ENCODE measurements at regions not wholly inside any gene's neighbourhood (a gene's known extent, or its start where the extent isn't known, plus 50 kb on each side); places are given as distances from the start of the nearest gene placed in this dataset.

DNA sequence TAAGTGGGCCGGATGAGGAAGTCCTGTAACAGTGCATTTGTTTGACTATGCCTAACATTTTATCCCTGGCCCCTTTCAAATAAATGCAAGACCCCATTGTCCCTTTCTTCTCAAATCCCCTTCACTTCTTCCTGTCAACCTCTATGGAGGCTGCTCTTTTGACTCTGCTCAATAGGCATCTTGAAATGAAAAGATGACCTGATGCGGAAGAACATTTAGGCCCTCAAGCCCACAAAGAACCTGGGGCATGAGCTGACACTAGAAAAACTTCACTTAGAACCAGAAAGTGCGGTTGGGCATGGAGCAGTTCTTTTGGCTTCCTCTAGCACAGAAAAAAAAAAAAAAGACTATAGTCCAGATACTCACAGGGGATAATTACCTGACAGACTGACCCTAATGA lies 1434.7 kb upstream of the WWC1 start:
- DNase-seq (ENCODE audit: low read depth, low spot score), result no peak
- Histone ChIP-seq H3K4me3 (ENCODE audit: low read length) (no peak overlapping the region), H3K4me1 (ENCODE audit: control insufficient read depth, insufficient read depth, low read length) (no peaks in the 10 kb centered on the region), H3K9me3 (ENCODE audit: control insufficient read depth, insufficient read depth, low read length) (no peaks in the 10 kb centered on the region), H3K27me3 (ENCODE audit: control insufficient read depth, insufficient read depth, low read length) (no peaks in the 10 kb centered on the region), H3K27ac (ENCODE audit: low read length) (no peak overlapping the region), H3K36me3 (ENCODE audit: control insufficient read depth, insufficient read depth, low read length) (no peaks in the 10 kb centered on the region)
- WGBS (ENCODE audit: insufficient coverage, insufficient read length), result no CpG with 5 or more reads among the region's 3 CpGs

- no peak for DNase-seq (ENCODE audit: low read depth, low spot score)
- Histone ChIP-seq H3K9me3 (ENCODE audit: control insufficient read depth, insufficient read depth, low read length) (no peaks in the 10 kb centered on the region), H3K27me3 (ENCODE audit: control insufficient read depth, insufficient read depth, low read length) (no peaks in the 10 kb centered on the region), H3K4me3 (ENCODE audit: low read length) (no peak overlapping the region), H3K27ac (ENCODE audit: low read length) (no peak overlapping the region), H3K36me3 (ENCODE audit: control insufficient read depth, insufficient read depth, low read length) (no peaks in the 10 kb centered on the region), H3K4me1 (ENCODE audit: control insufficient read depth, insufficient read depth, low read length) (no peaks in the 10 kb centered on the region)
- WGBS (ENCODE audit: insufficient coverage, insufficient read length), result no CpG with 5 or more reads among the region's 5 CpGs
These were observed 1431.0 kb upstream of the WWC1 start for GRCh38 chr5:166860426-166860825.

DNA sequence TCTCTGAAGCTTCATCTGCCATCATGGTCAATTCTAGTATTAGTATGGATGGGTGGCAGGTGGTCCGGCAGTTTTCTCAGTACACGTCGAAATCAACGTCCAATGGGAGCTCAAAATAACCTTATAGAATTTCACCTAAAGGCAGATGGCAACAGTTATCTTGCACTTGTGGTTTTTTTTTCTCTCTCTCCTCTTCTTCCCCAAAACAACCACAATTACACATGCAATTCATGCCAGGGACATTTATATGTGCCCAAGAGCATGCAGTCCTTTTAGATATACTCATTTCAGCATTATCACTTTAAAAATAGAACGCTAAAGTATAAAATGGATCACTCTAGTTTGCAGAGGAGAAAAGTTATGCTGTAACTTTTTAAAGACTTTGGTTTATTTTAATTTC lies 1428.9 kb upstream of the WWC1 start:
- Histone ChIP-seq H3K9me3 (ENCODE audit: control insufficient read depth, insufficient read depth, low read length) (no peaks in the 10 kb centered on the region), H3K27ac (ENCODE audit: low read length) (no peak overlapping the region), H3K36me3 (ENCODE audit: control insufficient read depth, insufficient read depth, low read length) (no peaks in the 10 kb centered on the region), H3K4me1 (ENCODE audit: control insufficient read depth, insufficient read depth, low read length) (no peaks in the 10 kb centered on the region), H3K27me3 (ENCODE audit: control insufficient read depth, insufficient read depth, low read length) (no peaks in the 10 kb centered on the region), H3K4me3 (ENCODE audit: low read length) (no peak overlapping the region)
- WGBS (ENCODE audit: insufficient coverage, insufficient read length), result no CpG with 5 or more reads among the region's 5 CpGs
- no peak for DNase-seq (ENCODE audit: low read depth, low spot score)

DNA sequence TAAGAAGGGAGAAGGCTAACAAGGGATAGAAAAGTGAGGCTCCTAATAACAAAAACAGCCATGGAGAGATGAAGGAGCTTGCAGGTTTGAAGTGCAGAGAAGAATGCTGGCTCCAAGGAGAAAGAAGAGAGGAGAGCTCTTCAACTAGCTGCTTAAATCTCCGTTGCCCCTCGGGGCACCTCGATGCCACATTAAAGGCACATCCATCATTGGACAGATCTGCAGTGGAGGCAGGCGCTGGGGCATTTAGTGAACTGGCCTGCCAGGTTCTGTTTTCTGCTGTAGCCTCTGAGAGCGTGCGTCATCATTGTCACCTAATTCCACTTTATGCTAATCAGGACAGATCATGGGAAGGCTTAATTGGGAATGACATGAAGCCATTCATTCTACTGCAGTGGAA lies 1426.2 kb upstream of the WWC1 start:
- no peaks in the 10 kb centered on the region for H3K27me3 ChIP-seq (ENCODE audit: control insufficient read depth, insufficient read depth, low read length)
- H3K36me3 ChIP-seq (ENCODE audit: control insufficient read depth, insufficient read depth, low read length), result no peaks in the 10 kb centered on the region
- WGBS (ENCODE audit: insufficient coverage, insufficient read length), result no CpG with 5 or more reads among the region's 6 CpGs
- H3K27ac ChIP-seq (ENCODE audit: low read length), result no peak overlapping the region
- no peak overlapping the region for H3K4me3 ChIP-seq (ENCODE audit: low read length)
- DNase-seq (ENCODE audit: low read depth, low spot score), result no peak
- H3K9me3 ChIP-seq (ENCODE audit: control insufficient read depth, insufficient read depth, low read length), result no peaks in the 10 kb centered on the region
- no peaks in the 10 kb centered on the region for H3K4me1 ChIP-seq (ENCODE audit: control insufficient read depth, insufficient read depth, low read length)

- H3K27me3 ChIP-seq (ENCODE audit: control insufficient read depth, insufficient read depth, low read length), result no peaks in the 10 kb centered on the region
- no CpG with 5 or more reads among the region's 9 CpGs for WGBS (ENCODE audit: insufficient coverage, insufficient read length)
- H3K4me3 ChIP-seq (ENCODE audit: low read length), result no peak overlapping the region
- H3K27ac ChIP-seq (ENCODE audit: low read length), result no peak overlapping the region
- no peaks in the 10 kb centered on the region for H3K36me3 ChIP-seq (ENCODE audit: control insufficient read depth, insufficient read depth, low read length)
- H3K9me3 ChIP-seq (ENCODE audit: control insufficient read depth, insufficient read depth, low read length), result no peaks in the 10 kb centered on the region
- peaks cover 4% of the 10 kb centered on the region; the same call in 1 of the 2 replicates for H3K4me1 ChIP-seq (ENCODE audit: control insufficient read depth, insufficient read depth, low read length)
- DNase-seq (ENCODE audit: low read depth, low spot score), result no peak
These were observed 1411.0 kb upstream of the WWC1 start for GRCh38 chr5:166880456-166880855.

- Histone ChIP-seq H3K27ac (ENCODE audit: low read length) (no peak overlapping the region), H3K9me3 (ENCODE audit: control insufficient read depth, insufficient read depth, low read length) (no peaks in the 10 kb centered on the region), H3K4me3 (ENCODE audit: low read length) (no peak overlapping the region), H3K4me1 (ENCODE audit: control insufficient read depth, insufficient read depth, low read length) (peaks cover 4% of the 10 kb centered on the region; the same call in 1 of the 2 replicates), H3K27me3 (ENCODE audit: control insufficient read depth, insufficient read depth, low read length) (no peaks in the 10 kb centered on the region), H3K36me3 (ENCODE audit: control insufficient read depth, insufficient read depth, low read length) (no peaks in the 10 kb centered on the region)
- no CpG with 5 or more reads among the region's 8 CpGs for WGBS (ENCODE audit: insufficient coverage, insufficient read length)
- DNase-seq (ENCODE audit: low read depth, low spot score), result no peak
These were observed 1409.6 kb upstream of the WWC1 start for GRCh38 chr5:166881802-166882201.

DNA sequence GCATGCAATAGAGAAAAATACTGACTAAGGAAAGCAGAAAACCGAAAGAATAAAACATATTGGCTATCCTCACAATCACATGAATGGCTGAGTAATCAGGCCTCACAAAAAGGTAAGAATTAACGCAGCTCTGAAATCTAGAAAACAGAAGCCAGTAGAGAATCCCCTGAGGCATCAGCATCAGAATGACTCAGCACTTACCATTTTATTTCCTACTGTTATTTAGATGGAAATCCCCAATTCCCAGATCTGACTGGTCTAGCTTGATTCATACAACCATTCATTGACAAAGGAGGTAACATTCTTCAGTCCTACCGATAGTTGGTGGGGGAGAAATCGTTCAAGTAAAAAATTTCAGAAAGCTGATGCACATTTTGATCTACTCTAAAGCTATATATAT lies 1408.4 kb upstream of the WWC1 start:
- no CpG with 5 or more reads among the region's 4 CpGs for WGBS (ENCODE audit: insufficient coverage, insufficient read length)
- H3K4me1 ChIP-seq (ENCODE audit: control insufficient read depth, insufficient read depth, low read length), result peaks cover 4% of the 10 kb centered on the region; the same call in 1 of the 2 replicates
- H3K27ac ChIP-seq (ENCODE audit: low read length), result no peak overlapping the region
- peak; percentile 16 for DNase-seq (ENCODE audit: low read depth, low spot score)
- H3K36me3 ChIP-seq (ENCODE audit: control insufficient read depth, insufficient read depth, low read length), result no peaks in the 10 kb centered on the region
- no peak overlapping the region for H3K4me3 ChIP-seq (ENCODE audit: low read length)
- H3K9me3 ChIP-seq (ENCODE audit: control insufficient read depth, insufficient read depth, low read length), result no peaks in the 10 kb centered on the region
- H3K27me3 ChIP-seq (ENCODE audit: control insufficient read depth, insufficient read depth, low read length), result no peaks in the 10 kb centered on the region

GRCh38 chr5:166898166-166898565 lies 1393.3 kb upstream of the WWC1 start:
- no peak overlapping the region for H3K27ac ChIP-seq (ENCODE audit: low read length)
- H3K36me3 ChIP-seq (ENCODE audit: control insufficient read depth, insufficient read depth, low read length), result no peaks in the 10 kb centered on the region
- WGBS (ENCODE audit: insufficient coverage, insufficient read length), result no CpG with 5 or more reads among the region's 6 CpGs
- no peak for DNase-seq (ENCODE audit: low read depth, low spot score)
- H3K4me3 ChIP-seq (ENCODE audit: low read length), result no peak overlapping the region
- H3K4me1 ChIP-seq (ENCODE audit: control insufficient read depth, insufficient read depth, low read length), result no peaks in the 10 kb centered on the region
- H3K9me3 ChIP-seq (ENCODE audit: control insufficient read depth, insufficient read depth, low read length), result no peaks in the 10 kb centered on the region
- no peaks in the 10 kb centered on the region for H3K27me3 ChIP-seq (ENCODE audit: control insufficient read depth, insufficient read depth, low read length)

- no peak overlapping the region for H3K4me3 ChIP-seq (ENCODE audit: low read length)
- H3K27me3 ChIP-seq (ENCODE audit: control insufficient read depth, insufficient read depth, low read length), result no peaks in the 10 kb centered on the region
- no peak for DNase-seq (ENCODE audit: low read depth, low spot score)
- no CpG with 5 or more reads among the region's 5 CpGs for WGBS (ENCODE audit: insufficient coverage, insufficient read length)
- no peak overlapping the region for H3K27ac ChIP-seq (ENCODE audit: low read length)
- H3K36me3 ChIP-seq (ENCODE audit: control insufficient read depth, insufficient read depth, low read length), result no peaks in the 10 kb centered on the region
- no peaks in the 10 kb centered on the region for H3K9me3 ChIP-seq (ENCODE audit: control insufficient read depth, insufficient read depth, low read length)
- no peaks in the 10 kb centered on the region for H3K4me1 ChIP-seq (ENCODE audit: control insufficient read depth, insufficient read depth, low read length)
These were observed 1392.1 kb upstream of the WWC1 start for GRCh38 chr5:166899343-166899742.

DNA sequence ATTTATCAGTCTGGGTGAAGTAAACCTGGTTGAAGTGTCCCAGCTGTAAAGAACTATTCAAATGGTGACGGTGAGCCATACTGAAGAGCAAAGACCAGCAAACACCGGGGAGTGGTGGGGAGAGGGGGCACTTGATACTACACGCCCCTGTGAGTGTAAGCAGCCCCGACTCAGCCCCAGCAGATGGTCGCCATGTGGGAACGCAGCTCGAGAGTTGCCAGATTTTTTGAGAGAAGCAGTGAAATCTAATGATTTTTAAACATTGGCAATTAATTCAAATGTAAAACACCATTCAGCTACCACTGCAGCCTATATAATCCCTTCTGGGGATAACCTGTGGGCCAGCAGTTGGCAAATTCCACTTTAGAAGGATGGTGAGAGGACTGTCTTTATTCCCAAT lies 1386.9 kb upstream of the WWC1 start:
- H3K4me1 ChIP-seq (ENCODE audit: control insufficient read depth, insufficient read depth, low read length), result peaks cover 2% of the 10 kb centered on the region
- no peaks in the 10 kb centered on the region for H3K27me3 ChIP-seq (ENCODE audit: control insufficient read depth, insufficient read depth, low read length)
- no peaks in the 10 kb centered on the region for H3K9me3 ChIP-seq (ENCODE audit: control insufficient read depth, insufficient read depth, low read length)
- H3K4me3 ChIP-seq (ENCODE audit: low read length), result no peak overlapping the region
- H3K27ac ChIP-seq (ENCODE audit: low read length), result no peak overlapping the region
- H3K36me3 ChIP-seq (ENCODE audit: control insufficient read depth, insufficient read depth, low read length), result no peaks in the 10 kb centered on the region
- no CpG with 5 or more reads among the region's 7 CpGs for WGBS (ENCODE audit: insufficient coverage, insufficient read length)
- DNase-seq (ENCODE audit: low read depth, low spot score), result no peak

DNA sequence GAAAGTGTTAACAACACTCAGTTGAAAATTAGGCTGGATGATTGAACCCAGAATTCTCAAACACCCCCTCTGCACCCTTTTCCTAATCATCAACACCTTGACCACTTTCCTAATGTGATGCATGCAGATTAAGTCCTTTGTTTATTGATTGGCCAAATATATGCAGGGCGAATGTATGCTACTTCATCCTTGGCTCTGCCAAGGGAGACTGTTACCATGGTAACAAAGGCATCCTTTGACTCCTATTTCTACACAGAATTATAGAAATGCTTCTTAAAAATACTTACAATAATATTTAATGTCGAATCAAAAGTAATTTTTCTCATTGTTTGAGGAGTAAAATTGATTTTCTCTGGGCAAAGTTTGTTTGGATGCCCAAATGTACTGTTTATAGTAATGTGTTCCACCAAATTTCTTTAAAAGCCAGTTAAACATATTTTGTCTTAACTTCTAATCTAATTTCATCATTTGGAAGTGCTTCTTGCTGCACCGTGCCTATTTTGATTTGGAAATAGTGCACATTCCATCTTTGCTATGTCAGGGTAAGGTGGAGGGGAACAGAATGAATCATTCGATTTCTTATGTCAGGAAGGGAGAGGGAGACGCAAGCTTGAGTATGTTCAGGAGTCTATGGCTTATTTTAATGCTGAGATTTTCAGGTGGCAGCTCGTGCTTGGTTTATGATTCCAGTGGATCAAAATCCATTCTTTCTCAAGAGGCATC lies 1384.3 kb upstream of the WWC1 start:
- H3K36me3 ChIP-seq (ENCODE audit: control insufficient read depth, insufficient read depth, low read length), result no peaks in the 10 kb centered on the region
- no CpG with 5 or more reads among the region's 6 CpGs for WGBS (ENCODE audit: insufficient coverage, insufficient read length)
- H3K4me3 ChIP-seq (ENCODE audit: low read length), result no peak overlapping the region
- H3K4me1 ChIP-seq (ENCODE audit: control insufficient read depth, insufficient read depth, low read length), result peaks cover 2% of the 10 kb centered on the region
- DNase-seq (ENCODE audit: low read depth, low spot score), result no peak
- H3K9me3 ChIP-seq (ENCODE audit: control insufficient read depth, insufficient read depth, low read length), result no peaks in the 10 kb centered on the region
- no peak overlapping the region for H3K27ac ChIP-seq (ENCODE audit: low read length)
- no peaks in the 10 kb centered on the region for H3K27me3 ChIP-seq (ENCODE audit: control insufficient read depth, insufficient read depth, low read length)
